ENCODE measurements at regions not wholly inside any gene's neighbourhood (a gene's known extent, or its start where the extent isn't known, plus 50 kb on each side); places are given as distances from the start of the nearest gene placed in this dataset.

DNA sequence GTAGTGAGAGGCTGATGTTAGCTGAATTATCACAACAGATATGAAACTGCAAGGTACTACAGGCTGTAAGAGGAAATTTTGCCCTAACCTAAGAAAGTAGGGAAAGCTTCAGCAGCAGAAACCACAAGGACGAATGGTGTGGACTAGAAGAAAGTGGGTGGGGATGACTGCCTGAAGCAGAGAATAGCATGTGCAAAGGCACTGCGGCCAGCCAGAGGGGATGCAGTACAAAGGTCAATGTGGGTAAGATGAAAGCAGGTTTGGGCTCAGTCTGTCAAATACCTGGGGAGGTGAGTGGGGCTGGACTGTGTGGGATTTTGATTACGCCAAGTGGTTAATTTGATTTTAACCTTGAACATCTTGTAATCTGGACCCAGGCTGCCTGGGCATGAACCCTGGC lies 199.3 kb upstream of the GALNT2 start:
- no peaks in the 10 kb centered on the region for H3K27me3 ChIP-seq (replicated peaks in 1 of 4; ENCODE audit: control insufficient read depth in 3 of 4, extremely low read depth in 1 of 4, insufficient read depth in 3 of 4, low read length in 3 of 4)
- DNase-seq (ENCODE audit: low read depth in 1 of 2, low spot score in 2 of 2), result no peak
- no peaks in the 10 kb centered on the region for H3K79me1 ChIP-seq (ENCODE audit: low read depth, low read length)
- H2AFZ ChIP-seq (ENCODE audit: low read length), result no peak overlapping the region
- H2BK5ac ChIP-seq (ENCODE audit: low read depth, low read length), result no peak overlapping the region
- no peak overlapping the region for H2AK5ac ChIP-seq (ENCODE audit: low read depth, low read length)
- no peak overlapping the region for H4K5ac ChIP-seq (ENCODE audit: insufficient read length, low read depth, low read length)
- no peak overlapping the region for H3K4me3 ChIP-seq (ENCODE audit: extremely low read depth in 1 of 4, insufficient read depth in 2 of 4, low read depth in 3 of 4, low read length in 4 of 4)
- H4K8ac ChIP-seq (ENCODE audit: extremely low read depth, insufficient read depth, low read length), result no peak overlapping the region
- no peak overlapping the region for H3K56ac ChIP-seq (replicated peaks; ENCODE audit: insufficient read length, low read depth, low read length)
- H4K20me1 ChIP-seq (replicated peaks in 1 of 2; ENCODE audit: control insufficient read depth in 1 of 2, insufficient read depth in 2 of 2, low read length in 2 of 2), result no peaks in the 10 kb centered on the region
- no peak for FAIRE-seq
- no peaks in the 10 kb centered on the region; a peak in 1 of 7 replicates for H3K4me1 ChIP-seq (replicated peaks in 1 of 4; ENCODE audit: control insufficient read depth in 3 of 4, insufficient read depth in 4 of 4, low read length in 3 of 4)
- H3K4ac ChIP-seq (replicated peaks; ENCODE audit: insufficient read length, low read depth, low read length), result no peak overlapping the region
- H3K27ac ChIP-seq (ENCODE audit: low read depth, low read length), result no peak overlapping the region
- H3K79me2 ChIP-seq (ENCODE audit: control insufficient read depth in 1 of 2, insufficient read depth in 2 of 2, low read length in 2 of 2), result no peaks in the 10 kb centered on the region
- CTCF ChIA-PET (ENCODE audit: partially characterized antibody), result interaction anchor here (2.4 kb wide), 1 partner anchor 11 kb away, joined by 6 read pairs; no protein-coding TSS in a partner anchor
- no peak overlapping the region for H3K23ac ChIP-seq (ENCODE audit: insufficient read length)
- H3K36me3 ChIP-seq (ENCODE audit: control insufficient read depth in 2 of 4, insufficient read depth in 4 of 4, low read length in 3 of 4), result no peaks in the 10 kb centered on the region
- H3K23me2 ChIP-seq (ENCODE audit: low read depth, low read length), result peaks cover 3% of the 10 kb centered on the region; the same call in 1 of the 2 replicates
- no peak overlapping the region for H2BK12ac ChIP-seq (ENCODE audit: low read depth, low read length)
- no peak overlapping the region for H3K4me2 ChIP-seq (ENCODE audit: insufficient read depth in 1 of 2, low read depth in 2 of 2, low read length in 2 of 2)
- no peak overlapping the region for H4K91ac ChIP-seq (replicated peaks; ENCODE audit: insufficient read length, low read length)
- 89% methylated on average over 3 of the region's 3 CpGs; no CpG with 5 or more reads in 1 of the 2 experiments for WGBS, 2 experiments (ENCODE audit: extremely low coverage in 1 of 2, insufficient coverage in 1 of 2, insufficient read length in 1 of 2, insufficient replicate concordance in 2 of 2, low coverage in 1 of 2, low lambda C conversion rate in 2 of 2, missing lambda C conversion rate in 1 of 2)
- H2BK120ac ChIP-seq (replicated peaks; ENCODE audit: low read depth, low read length), result no peak overlapping the region
- no peak overlapping the region for H3K9ac ChIP-seq (replicated peaks in 1 of 4; ENCODE audit: extremely low read depth in 1 of 4, low read depth in 3 of 4, low read length in 3 of 4)
- no peak overlapping the region for H3K18ac ChIP-seq (ENCODE audit: extremely low read depth, low read length)
- H3K14ac ChIP-seq (ENCODE audit: insufficient read length), result no peak overlapping the region
- no peak overlapping the region for H2BK15ac ChIP-seq (ENCODE audit: low read length)
- 0 out of 4 replicates have a peak, but pooled peaks cover 0 to 3% of the 10 kb centered on the region in 2 experiments for H3K9me3 ChIP-seq (ENCODE audit: insufficient read depth in 2 of 2, low read depth in 1 of 2, low read length in 1 of 2)
- H2BK20ac ChIP-seq (ENCODE audit: low read length), result no peak overlapping the region
- POLR2A ChIA-PET (ENCODE audit: partially characterized antibody), result no interaction called here
- TF ChIP-seq CBX8 (IDR thresholded peaks at IDR 0.05; ENCODE audit: borderline replicate concordance, low read depth, low read length) (no peak), SIRT6 (IDR thresholded peaks at IDR 0.05; ENCODE audit: low read length) (no peak), TAF7 (optimal IDR thresholded peaks at IDR 0.05; ENCODE audit: borderline replicate concordance, low read depth, low read length) (no peak), BRCA1 (IDR thresholded peaks at IDR 0.05; ENCODE audit: low read depth, low read length) (no peak), JUN (IDR thresholded peaks at IDR 0.05; ENCODE audit: low read depth, low read length) (no peak), KDM1A (IDR thresholded peaks at IDR 0.05; ENCODE audit: borderline replicate concordance, low read length) (no peak), SP4 (IDR thresholded peaks at IDR 0.05; ENCODE audit: low read length) (no peak), SAP30 (IDR thresholded peaks at IDR 0.05; ENCODE audit: insufficient read depth, insufficient replicate concordance, low read length) (no peak)
- TF ChIP-seq, protein P1, sequence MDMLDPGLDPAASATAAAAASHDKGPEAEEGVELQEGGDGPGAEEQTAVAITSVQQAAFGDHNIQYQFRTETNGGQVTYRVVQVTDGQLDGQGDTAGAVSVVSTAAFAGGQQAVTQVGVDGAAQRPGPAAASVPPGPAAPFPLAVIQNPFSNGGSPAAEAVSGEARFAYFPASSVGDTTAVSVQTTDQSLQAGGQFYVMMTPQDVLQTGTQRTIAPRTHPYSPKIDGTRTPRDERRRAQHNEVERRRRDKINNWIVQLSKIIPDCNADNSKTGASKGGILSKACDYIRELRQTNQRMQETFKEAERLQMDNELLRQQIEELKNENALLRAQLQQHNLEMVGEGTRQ (IDR thresholded peaks at IDR 0.05; ENCODE audit: low read length), result no peak
- TF ChIP-seq, protein P2, sequence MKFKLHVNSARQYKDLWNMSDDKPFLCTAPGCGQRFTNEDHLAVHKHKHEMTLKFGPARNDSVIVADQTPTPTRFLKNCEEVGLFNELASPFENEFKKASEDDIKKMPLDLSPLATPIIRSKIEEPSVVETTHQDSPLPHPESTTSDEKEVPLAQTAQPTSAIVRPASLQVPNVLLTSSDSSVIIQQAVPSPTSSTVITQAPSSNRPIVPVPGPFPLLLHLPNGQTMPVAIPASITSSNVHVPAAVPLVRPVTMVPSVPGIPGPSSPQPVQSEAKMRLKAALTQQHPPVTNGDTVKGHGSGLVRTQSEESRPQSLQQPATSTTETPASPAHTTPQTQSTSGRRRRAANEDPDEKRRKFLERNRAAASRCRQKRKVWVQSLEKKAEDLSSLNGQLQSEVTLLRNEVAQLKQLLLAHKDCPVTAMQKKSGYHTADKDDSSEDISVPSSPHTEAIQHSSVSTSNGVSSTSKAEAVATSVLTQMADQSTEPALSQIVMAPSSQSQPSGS (IDR thresholded peaks at IDR 0.05; ENCODE audit: low read length), result no peak
